HCT116 (cell line): ENCODE measurements at regions not wholly inside any gene's neighbourhood (a gene's known extent, or its start where the extent isn't known, plus 50 kb on each side); places are given as distances from the start of the nearest gene placed in this dataset.

ENCODE experiments used
- ATF3 ChIP-seq: IDR thresholded peaks from 2 replicates; pipeline ENCODE4 v1.6.1; 2012
- CEBPB ChIP-seq: IDR thresholded peaks from 2 replicates; pipeline ENCODE4 v1.6.1; 2012; ENCODE audit warnings: low read depth
- CTCF ChIP-seq, 3 experiments: fragments of 200-600 bp in 1 of 3; sonication (generic) in 1 of 3; IDR thresholded peaks in 2 of 3; conservative IDR thresholded peaks in 1 of 3; 2 replicates each; pipeline ENCODE4 v1.5.1; 2012 to 2017; ENCODE audit warnings: low read depth in 2 of 3, low read length in 2 of 3, antibody characterized with exemption in 1 of 3, borderline replicate concordance in 1 of 3, control low read depth in 1 of 3, mild to moderate bottlenecking in 1 of 3, mixed read lengths in 1 of 3, mixed run types in 1 of 3, moderate library complexity in 1 of 3; ENCODE audit not compliant: insufficient read depth in 1 of 3
- ELF1 ChIP-seq: IDR thresholded peaks from 2 replicates; pipeline ENCODE4 v1.6.1; 2012; ENCODE audit warnings: low read depth, borderline replicate concordance
- EZH2 ChIP-seq: fragments of 200-600 bp; sonication (generic); IDR thresholded peaks from 2 replicates; pipeline ENCODE4 v1.6.1; 2017; ENCODE audit warnings: antibody characterized with exemption, mixed run types
- EZH2phosphoT487 ChIP-seq: fragments of 200-600 bp; IDR thresholded peaks from 2 replicates; pipeline ENCODE4 v1.6.1; 2018; ENCODE audit warnings: antibody characterized with exemption, borderline replicate concordance
- POLR2AphosphoS5 ChIP-seq: IDR thresholded peaks from 2 replicates; pipeline ENCODE4 v1.6.1; 2011; ENCODE audit warnings: mild to moderate bottlenecking, low read depth, low read length, moderate library complexity
- ZBTB33 ChIP-seq: IDR thresholded peaks from 2 replicates; pipeline ENCODE4 v1.6.1; 2011; ENCODE audit warnings: mild to moderate bottlenecking, low read length, moderate library complexity; ENCODE audit not compliant: insufficient replicate concordance; ENCODE audit errors: extremely low read depth
- ZFX ChIP-seq: fragments of 450-650 bp; IDR thresholded peaks from 2 replicates; pipeline ENCODE4 v1.6.1; 2017

DNA sequence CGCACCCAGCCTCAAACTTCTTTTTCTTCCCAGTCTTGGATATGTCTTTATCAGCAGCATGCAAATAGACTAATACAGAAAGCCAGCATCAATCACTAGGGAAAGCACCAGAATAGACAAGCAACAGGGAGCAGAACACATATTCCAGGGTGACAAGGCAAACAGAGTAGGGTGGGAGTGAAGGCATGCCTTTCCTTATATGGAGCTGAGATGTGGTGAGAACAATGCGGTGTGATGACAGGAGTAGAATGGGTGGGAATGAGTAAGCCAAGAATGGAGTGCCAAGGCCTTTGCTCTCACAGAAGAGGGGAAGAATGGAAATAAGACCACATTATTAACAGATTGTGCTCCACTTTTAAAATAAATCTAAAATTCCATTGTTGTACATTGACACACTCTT is 115.6 kb downstream of the CETN3 start:
- TF ChIP-seq EZH2phosphoT487 (no peak), ZFX (no peak), CTCF (IDR thresholded peaks at IDR 0.05 in 2 of 3, conservative IDR thresholded peaks at IDR 0.05 in 1 of 3; ENCODE audit: borderline replicate concordance in 1 of 3, insufficient read depth in 1 of 3, low read depth in 2 of 3, low read length in 2 of 3) (no peak), EZH2 (no peak), CEBPB (no peak), ATF3 (no peak), ZBTB33 (no peak), ELF1 (no peak), POLR2AphosphoS5 (no peak)
